ENCODE measurements at regions not wholly inside any gene's neighbourhood (a gene's known extent, or its start where the extent isn't known, plus 50 kb on each side); places are given as distances from the start of the nearest gene placed in this dataset.

DNA sequence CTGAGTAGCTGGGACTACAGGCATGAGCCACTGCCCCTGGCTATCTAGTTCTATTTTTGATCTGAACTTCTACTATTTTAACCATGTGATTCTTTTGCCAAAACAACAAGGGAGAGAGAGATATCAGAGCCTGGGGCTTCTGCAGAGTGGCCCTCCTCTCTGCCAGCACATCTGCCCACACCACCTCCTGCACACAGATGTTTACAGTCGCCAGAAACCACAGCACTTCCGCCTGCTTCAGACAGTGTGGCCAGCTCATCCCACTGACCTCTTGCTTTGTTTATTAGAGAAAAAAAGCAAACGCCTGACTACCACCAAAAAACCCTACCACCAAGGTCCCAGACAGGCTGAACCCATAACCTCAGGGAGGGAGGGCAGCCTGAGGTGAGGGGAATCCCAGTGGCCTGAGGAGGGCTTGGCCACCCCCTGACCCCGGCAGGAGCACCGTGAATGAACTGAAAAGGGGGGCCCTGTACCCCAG is 85.9 kb upstream of the ABHD2 start:
- TF ChIP-seq JUNB (IDR thresholded peaks at IDR 0.05) (peak; percentile 42; the same call in 1 of the 2 replicates), PHF8 (IDR thresholded peaks at IDR 0.05; ENCODE audit: borderline replicate concordance, low read depth) (no peak), MYC (IDR thresholded peaks at IDR 0.05; ENCODE audit: borderline replicate concordance, low read length) (no peak), FOSL2 (IDR thresholded peaks at IDR 0.05) (no peak), FOSL2 (CRISPR knock-in tag; IDR thresholded peaks at IDR 0.05) (no peak), ESRRA (IDR thresholded peaks at IDR 0.05; ENCODE audit: borderline replicate concordance, low read length) (no peak), CBX2 (IDR thresholded peaks at IDR 0.05; ENCODE audit: borderline replicate concordance, low read depth) (no peak), POLR2A (IDR thresholded peaks at IDR 0.05; ENCODE audit: low read length) (no peak), JUN (IDR thresholded peaks at IDR 0.05) (0 out of 5 replicates have a peak, but pooled peaks of 1 of the 2 experiments have one; percentile 43), CEBPB (IDR thresholded peaks at IDR 0.05) (peak in 1 of 2 experiments; percentile 28; a peak in 1 of 4 replicates)
- TF ChIP-seq, protein P1, sequence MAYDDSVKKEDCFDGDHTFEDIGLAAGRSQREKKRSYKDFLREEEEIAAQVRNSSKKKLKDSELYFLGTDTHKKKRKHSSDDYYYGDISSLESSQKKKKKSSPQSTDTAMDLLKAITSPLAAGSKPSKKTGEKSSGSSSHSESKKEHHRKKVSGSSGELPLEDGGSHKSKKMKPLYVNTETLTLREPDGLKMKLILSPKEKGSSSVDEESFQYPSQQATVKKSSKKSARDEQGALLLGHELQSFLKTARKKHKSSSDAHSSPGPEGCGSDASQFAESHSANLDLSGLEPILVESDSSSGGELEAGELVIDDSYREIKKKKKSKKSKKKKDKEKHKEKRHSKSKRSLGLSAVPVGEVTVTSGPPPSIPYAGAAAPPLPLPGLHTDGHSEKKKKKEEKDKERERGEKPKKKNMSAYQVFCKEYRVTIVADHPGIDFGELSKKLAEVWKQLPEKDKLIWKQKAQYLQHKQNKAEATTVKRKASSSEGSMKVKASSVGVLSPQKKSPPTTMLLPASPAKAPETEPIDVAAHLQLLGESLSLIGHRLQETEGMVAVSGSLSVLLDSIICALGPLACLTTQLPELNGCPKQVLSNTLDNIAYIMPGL (CRISPR knock-in tag; IDR thresholded peaks at IDR 0.05; ENCODE audit: borderline replicate concordance), result no peak
- TF ChIP-seq, protein P2, sequence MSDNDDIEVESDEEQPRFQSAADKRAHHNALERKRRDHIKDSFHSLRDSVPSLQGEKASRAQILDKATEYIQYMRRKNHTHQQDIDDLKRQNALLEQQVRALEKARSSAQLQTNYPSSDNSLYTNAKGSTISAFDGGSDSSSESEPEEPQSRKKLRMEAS (IDR thresholded peaks at IDR 0.05), result peak; percentile 64
- TF ChIP-seq, protein P3, sequence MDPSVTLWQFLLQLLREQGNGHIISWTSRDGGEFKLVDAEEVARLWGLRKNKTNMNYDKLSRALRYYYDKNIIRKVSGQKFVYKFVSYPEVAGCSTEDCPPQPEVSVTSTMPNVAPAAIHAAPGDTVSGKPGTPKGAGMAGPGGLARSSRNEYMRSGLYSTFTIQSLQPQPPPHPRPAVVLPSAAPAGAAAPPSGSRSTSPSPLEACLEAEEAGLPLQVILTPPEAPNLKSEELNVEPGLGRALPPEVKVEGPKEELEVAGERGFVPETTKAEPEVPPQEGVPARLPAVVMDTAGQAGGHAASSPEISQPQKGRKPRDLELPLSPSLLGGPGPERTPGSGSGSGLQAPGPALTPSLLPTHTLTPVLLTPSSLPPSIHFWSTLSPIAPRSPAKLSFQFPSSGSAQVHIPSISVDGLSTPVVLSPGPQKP (IDR thresholded peaks at IDR 0.05; ENCODE audit: low read depth, low read length), result no peak
- TF ChIP-seq, protein P4, sequence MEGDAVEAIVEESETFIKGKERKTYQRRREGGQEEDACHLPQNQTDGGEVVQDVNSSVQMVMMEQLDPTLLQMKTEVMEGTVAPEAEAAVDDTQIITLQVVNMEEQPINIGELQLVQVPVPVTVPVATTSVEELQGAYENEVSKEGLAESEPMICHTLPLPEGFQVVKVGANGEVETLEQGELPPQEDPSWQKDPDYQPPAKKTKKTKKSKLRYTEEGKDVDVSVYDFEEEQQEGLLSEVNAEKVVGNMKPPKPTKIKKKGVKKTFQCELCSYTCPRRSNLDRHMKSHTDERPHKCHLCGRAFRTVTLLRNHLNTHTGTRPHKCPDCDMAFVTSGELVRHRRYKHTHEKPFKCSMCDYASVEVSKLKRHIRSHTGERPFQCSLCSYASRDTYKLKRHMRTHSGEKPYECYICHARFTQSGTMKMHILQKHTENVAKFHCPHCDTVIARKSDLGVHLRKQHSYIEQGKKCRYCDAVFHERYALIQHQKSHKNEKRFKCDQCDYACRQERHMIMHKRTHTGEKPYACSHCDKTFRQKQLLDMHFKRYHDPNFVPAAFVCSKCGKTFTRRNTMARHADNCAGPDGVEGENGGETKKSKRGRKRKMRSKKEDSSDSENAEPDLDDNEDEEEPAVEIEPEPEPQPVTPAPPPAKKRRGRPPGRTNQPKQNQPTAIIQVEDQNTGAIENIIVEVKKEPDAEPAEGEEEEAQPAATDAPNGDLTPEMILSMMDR (IDR thresholded peaks at IDR 0.05), result no peak
- TF ChIP-seq, protein P5, sequence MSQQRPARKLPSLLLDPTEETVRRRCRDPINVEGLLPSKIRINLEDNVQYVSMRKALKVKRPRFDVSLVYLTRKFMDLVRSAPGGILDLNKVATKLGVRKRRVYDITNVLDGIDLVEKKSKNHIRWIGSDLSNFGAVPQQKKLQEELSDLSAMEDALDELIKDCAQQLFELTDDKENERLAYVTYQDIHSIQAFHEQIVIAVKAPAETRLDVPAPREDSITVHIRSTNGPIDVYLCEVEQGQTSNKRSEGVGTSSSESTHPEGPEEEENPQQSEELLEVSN (IDR thresholded peaks at IDR 0.05; ENCODE audit: borderline replicate concordance, low read depth), result no peak
